Omental fat pad (tissue), 3 donors: ENCODE measurements at regions not wholly inside any gene's neighbourhood (a gene's known extent, or its start where the extent isn't known, plus 50 kb on each side); places are given as distances from the start of the nearest gene placed in this dataset.

Experiments
- ATAC-seq: fragments of 150-250 bp; one replicate; pipeline ENCODE4 v1.9.1; 2016; ENCODE audit warnings: mild to moderate bottlenecking, moderate library complexity; ENCODE audit not compliant: low FRiP score
- DNase-seq: peaks from one replicate; pipeline ENCODE4 v3.0.0-alpha.2; 2019; ENCODE audit warnings: low spot score
- TF ChIP-seq, protein P1 (sequence below), 3 donors: fragments of 450-650 bp; IDR thresholded peaks; one replicate each; pipeline ENCODE4 v1.5.1; 2016 to 2017; ENCODE audit warnings: antibody characterized with exemption in 3 of 3, mild to moderate bottlenecking in 3 of 3, moderate library complexity in 2 of 3

DNA sequence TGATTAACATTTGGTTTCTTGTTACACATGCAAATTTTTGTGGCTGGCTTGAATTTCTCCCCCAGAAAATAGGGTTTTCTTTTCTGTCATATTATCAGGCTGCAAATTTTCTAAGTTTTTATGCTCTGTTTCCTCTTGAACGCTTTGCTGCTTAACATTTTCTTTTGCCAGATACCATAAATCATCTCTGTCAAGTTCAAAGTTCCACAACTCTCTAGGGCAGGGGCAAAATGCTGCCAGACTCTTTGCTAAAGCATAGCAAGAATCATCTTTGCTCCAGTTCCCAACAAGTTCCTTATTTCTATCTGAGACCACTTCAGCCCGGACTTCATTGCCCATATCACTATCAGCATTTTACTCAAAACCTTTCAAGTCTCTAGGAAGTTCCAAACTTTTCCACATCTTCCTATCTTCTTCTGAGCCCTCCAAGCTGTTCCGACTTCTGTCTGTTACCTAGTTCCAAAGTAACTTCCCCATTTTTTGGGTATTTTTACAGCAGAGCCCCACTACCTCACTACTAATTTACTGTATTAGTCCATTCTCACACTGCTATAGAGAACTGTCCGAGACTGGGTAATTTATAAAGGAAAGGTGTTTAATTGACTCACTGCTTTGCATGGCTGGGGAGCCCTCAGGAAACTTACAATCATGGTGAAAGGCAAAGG is 486.9 kb upstream of the NCAM2 start:
- ATAC-seq (no peak), DNase-seq (no peak)
- TF ChIP-seq, protein P1, sequence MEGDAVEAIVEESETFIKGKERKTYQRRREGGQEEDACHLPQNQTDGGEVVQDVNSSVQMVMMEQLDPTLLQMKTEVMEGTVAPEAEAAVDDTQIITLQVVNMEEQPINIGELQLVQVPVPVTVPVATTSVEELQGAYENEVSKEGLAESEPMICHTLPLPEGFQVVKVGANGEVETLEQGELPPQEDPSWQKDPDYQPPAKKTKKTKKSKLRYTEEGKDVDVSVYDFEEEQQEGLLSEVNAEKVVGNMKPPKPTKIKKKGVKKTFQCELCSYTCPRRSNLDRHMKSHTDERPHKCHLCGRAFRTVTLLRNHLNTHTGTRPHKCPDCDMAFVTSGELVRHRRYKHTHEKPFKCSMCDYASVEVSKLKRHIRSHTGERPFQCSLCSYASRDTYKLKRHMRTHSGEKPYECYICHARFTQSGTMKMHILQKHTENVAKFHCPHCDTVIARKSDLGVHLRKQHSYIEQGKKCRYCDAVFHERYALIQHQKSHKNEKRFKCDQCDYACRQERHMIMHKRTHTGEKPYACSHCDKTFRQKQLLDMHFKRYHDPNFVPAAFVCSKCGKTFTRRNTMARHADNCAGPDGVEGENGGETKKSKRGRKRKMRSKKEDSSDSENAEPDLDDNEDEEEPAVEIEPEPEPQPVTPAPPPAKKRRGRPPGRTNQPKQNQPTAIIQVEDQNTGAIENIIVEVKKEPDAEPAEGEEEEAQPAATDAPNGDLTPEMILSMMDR (IDR thresholded peaks at IDR 0.05): no peak

DNA sequence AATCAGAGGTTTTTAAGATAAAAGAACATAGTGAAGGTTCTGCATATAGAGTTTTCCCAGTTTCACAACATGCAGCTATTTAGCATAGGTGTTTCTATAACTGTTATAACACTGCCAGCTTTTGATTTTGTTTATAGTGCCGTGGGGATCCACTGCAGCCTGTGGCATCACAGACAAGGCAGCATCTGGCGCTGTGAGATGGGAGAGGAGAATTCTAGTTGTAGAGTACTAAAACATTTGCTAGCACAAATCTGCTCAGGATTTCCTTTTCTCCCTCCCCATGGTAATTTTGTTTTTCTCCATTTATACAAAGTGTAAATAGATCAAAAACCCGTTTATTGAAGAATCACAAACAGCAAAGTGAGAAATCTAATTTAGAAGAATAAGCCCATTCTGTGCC is 482.8 kb upstream of the NCAM2 start:
- TF ChIP-seq, protein P1 (IDR thresholded peaks at IDR 0.05): no peak
- ATAC-seq: no peak
- no peak for DNase-seq

DNA sequence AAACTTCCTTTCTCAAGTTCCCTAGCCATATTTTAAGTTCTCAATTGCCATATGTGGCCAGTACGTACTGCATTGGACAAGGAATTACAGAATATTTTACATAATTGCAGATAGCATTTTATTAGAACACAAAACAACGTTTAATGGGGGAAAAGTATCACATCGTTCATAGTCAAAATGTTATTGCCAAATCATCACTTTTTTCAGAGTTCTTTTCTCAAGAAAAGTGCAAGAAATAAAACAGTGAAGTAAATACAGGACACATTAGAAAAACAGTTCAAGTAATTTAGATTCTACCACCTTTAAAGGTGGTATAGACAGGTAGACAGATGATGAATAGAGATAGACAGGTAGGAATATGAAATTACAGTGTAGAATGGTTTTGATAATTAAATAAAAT is 479.1 kb upstream of the NCAM2 start:
- TF ChIP-seq, protein P1 (IDR thresholded peaks at IDR 0.05): no peak
- ATAC-seq: no peak
- no peak for DNase-seq

DNA sequence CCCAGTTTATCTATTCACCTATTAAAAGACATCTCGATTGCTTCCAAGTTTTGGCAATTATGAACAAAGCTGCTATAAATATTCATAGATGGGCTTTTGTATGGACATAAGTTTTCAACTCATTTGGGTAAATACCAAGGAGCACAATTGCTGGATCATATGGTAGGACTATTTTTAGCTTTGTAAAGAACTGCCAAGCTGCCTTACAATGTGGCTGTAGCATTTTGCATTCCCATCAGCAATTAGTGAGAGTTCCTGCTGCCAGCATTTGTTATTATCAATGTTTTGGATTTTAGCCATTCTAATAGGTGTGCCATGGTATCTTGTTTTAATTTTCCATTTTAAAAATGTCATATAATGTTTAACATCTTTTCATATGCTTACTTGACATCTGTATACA is 475.6 kb upstream of the NCAM2 start:
- TF ChIP-seq, protein P1 (IDR thresholded peaks at IDR 0.05): no peak
- ATAC-seq (no peak), DNase-seq (no peak)

DNA sequence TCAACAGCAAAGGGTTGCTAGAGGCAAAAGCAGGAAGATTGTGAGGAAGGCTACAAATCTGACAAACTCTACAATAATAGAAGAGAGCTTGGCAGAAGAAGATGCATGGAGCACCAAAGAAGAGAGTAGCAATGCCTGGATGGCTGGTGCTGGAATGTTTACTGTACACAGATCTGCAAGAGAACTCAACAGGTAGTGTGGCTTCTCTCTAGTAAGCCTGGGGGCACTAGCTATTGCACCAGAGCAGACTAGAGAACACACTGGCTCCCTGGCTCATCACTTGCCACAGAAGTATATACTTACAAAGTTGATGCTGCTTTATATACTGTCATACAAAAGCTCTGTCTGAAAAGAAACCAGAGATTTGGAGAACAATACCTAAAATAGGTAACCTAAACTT is 475.0 kb upstream of the NCAM2 start:
- no peak for DNase-seq
- TF ChIP-seq, protein P1 (IDR thresholded peaks at IDR 0.05): no peak
- no peak for ATAC-seq

DNA sequence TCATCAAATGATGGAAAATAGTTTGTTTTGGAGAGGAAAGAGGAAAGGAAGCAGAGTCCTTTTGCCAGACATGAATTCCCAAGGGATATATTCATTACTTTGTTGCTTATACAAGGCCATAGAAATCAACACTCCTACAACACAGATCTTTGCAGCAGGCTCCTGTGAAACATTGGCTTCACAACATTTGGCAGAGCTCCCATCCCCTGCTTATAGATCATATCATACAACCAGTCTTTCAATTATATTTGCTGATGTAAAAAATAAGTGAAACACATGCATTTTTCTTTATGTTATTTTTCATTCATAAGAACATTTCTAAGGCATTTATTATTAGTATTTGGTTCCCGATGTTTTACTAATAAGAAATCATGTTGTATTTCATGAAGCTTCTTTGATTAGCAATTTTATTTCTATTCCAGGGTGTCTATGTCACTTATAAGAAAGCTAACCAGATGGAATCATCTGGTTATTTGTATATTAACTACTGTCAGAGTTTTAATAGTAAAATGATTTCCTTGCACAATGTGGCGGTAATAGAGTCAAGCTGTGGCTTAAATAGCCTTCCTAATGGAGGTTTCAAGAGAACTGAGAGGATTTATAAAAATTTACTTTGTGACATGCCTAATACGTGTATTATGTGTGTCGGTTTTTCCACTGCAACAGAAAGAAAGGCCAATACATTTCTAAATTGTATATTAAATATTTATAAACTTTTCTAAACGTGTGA is 470.3 kb upstream of the NCAM2 start:
- TF ChIP-seq, protein P1 (IDR thresholded peaks at IDR 0.05): no peak
- DNase-seq (no peak), ATAC-seq (no peak)

DNA sequence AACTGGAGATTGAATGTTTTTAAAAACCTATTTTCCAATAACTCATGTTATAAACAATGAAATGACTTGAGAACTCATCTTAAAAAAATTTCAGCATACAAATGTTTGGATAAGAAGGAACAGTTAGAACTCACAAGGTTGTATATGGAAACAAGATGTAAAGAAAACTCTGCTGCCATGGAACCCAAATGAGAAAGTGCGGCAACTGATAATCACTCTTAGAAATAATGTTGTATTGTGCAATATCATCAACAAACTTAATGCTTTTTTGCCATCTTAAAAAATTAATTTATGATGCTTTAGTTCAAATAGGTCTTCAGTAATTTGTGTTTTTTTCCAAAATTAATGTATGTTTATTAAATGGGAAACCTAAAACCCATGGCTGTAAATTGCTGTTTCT is 461.1 kb upstream of the NCAM2 start:
- TF ChIP-seq, protein P1 (IDR thresholded peaks at IDR 0.05): no peak
- DNase-seq: no peak
- no peak for ATAC-seq
